CD8-positive, alpha-beta memory T cell (primary cell): ENCODE measurements at regions not wholly inside any gene's neighbourhood (a gene's known extent, or its start where the extent isn't known, plus 50 kb on each side); places are given as distances from the start of the nearest gene placed in this dataset.

Experiments
- CTCF ChIA-PET: fragments of 350-600 bp; sonication (Branson Sonifier 250); formaldehyde crosslinking; loops from one replicate; lab custom pipeline; 2021; ENCODE audit warnings: antibody characterized with exemption; lab: Charles Lee
- POLR2A ChIA-PET: fragments of 350-600 bp; sonication (Branson Sonifier 250); formaldehyde crosslinking; loops from one replicate; lab custom pipeline; 2021; ENCODE audit warnings: antibody characterized with exemption; lab: Charles Lee
- DNase-seq, 5 donors: peaks; one replicate each; pipeline versions ENCODE4 v3.0.0 to v3.0.0-alpha.2; 2020 to 2022; ENCODE audit warnings: mixed read lengths in 1 of 5
- H3K27ac ChIP-seq: one replicate; pipeline ENCODE4 v1.7.0; 2013; ENCODE audit warnings: low read depth, mild to moderate bottlenecking, low read length, moderate library complexity
- H3K27me3 ChIP-seq: 2 replicates; pipeline ENCODE4 v1.7.0; 2013; ENCODE audit warnings: low read length, mild to moderate bottlenecking; ENCODE audit not compliant: insufficient read depth, poor library complexity, severe bottlenecking
- H3K36me3 ChIP-seq: 2 replicates; pipeline ENCODE4 v1.7.0; 2013; ENCODE audit warnings: mild to moderate bottlenecking, low read length, moderate library complexity; ENCODE audit not compliant: insufficient read depth
- H3K4me1 ChIP-seq: 2 replicates; pipeline ENCODE4 v1.7.0; 2013; ENCODE audit warnings: mild to moderate bottlenecking, low read length, moderate library complexity; ENCODE audit not compliant: insufficient read depth
- H3K4me3 ChIP-seq: 2 replicates; pipeline ENCODE4 v1.7.0; 2013; ENCODE audit warnings: mild to moderate bottlenecking, low read length
- H3K9me3 ChIP-seq: 2 replicates; pipeline ENCODE4 v1.7.0; 2013; ENCODE audit warnings: mild to moderate bottlenecking, low read length
- H3K27ac Mint-ChIP-seq, 8 donors: one replicate each; pipeline ENCODE4 v1.8.0; 2020 to 2021; ENCODE audit warnings: mixed read lengths in 8 of 8, mild to moderate bottlenecking in 6 of 8, inconsistent platforms in 3 of 8, moderate library complexity in 3 of 8
- H3K27me3 Mint-ChIP-seq, 2 donors: one replicate each; pipeline ENCODE4 v1.8.0; 2020 to 2021; ENCODE audit warnings: mixed read lengths in 2 of 2, mild to moderate bottlenecking in 1 of 2, moderate library complexity in 1 of 2
- H3K36me3 Mint-ChIP-seq, 3 donors: one replicate each; pipeline ENCODE4 v1.8.0; 2020 to 2021; ENCODE audit warnings: mixed read lengths in 3 of 3, inconsistent platforms in 1 of 3, mild to moderate bottlenecking in 1 of 3
- H3K4me1 Mint-ChIP-seq, 3 donors: one replicate each; pipeline ENCODE4 v1.8.0; 2020 to 2021; ENCODE audit warnings: mixed read lengths in 3 of 3, inconsistent platforms in 1 of 3, mild to moderate bottlenecking in 1 of 3
- H3K4me3 Mint-ChIP-seq, 7 donors: one replicate each; pipeline ENCODE4 v1.8.0; 2020 to 2021; ENCODE audit warnings: mixed read lengths in 7 of 7, mild to moderate bottlenecking in 6 of 7, moderate library complexity in 4 of 7, inconsistent platforms in 2 of 7
- H3K9me3 Mint-ChIP-seq, 5 donors: one replicate each; pipeline ENCODE4 v1.8.0; 2020 to 2022; ENCODE audit warnings: mixed read lengths in 5 of 5, mild to moderate bottlenecking in 3 of 5, moderate library complexity in 2 of 5, inconsistent platforms in 1 of 5

GRCh38 chr6:111988926-111989325 lies 65.0 kb upstream of the CCN6 start:
- H3K4me3 ChIP-seq = peak overlapping the region; percentile 16
- ChIA-PET POLR2A (no interaction called here), CTCF (interaction anchor here (1.6 kb wide), 1 partner anchor 225 kb away, joined by 6 read pairs; no protein-coding TSS in a partner anchor)
- H3K27ac Mint-ChIP-seq = peak overlapping the region in 7 of 8 donors; percentile 81 to 99 (median 90)
- H3K9me3 Mint-ChIP-seq = no peaks in the 10 kb centered on the region
- H3K36me3 Mint-ChIP-seq = peaks cover 0 to 2% (median 0%) of the 10 kb centered on the region in 3 donors
- no peaks in the 10 kb centered on the region for H3K9me3 ChIP-seq
- peaks cover 91% of the 10 kb centered on the region for H3K4me1 ChIP-seq
- H3K27me3 ChIP-seq = no peaks in the 10 kb centered on the region
- peaks cover 73 to 92% (median 75%) of the 10 kb centered on the region in 3 donors for H3K4me1 Mint-ChIP-seq
- H3K27me3 Mint-ChIP-seq = no peaks in the 10 kb centered on the region
- H3K4me3 Mint-ChIP-seq = peak overlapping the region in 2 of 7 donors; percentile 16 to 60
- H3K27ac ChIP-seq = no peak overlapping the region
- DNase-seq = no peak
- H3K36me3 ChIP-seq = no peaks in the 10 kb centered on the region

- ChIA-PET POLR2A (interaction anchor here (0.8 to 0.9 kb wide), 2 partner anchors 40 to 120 kb away, joined by 3 to 4 read pairs; no protein-coding TSS in a partner anchor), CTCF (interaction anchor here (1.1 to 1.6 kb wide), 5 partner anchors 16 to 280 kb away, joined by 3 to 8 read pairs (median 4); partner anchors contain the start of gene FYN)
- H3K4me1 ChIP-seq = peaks cover 92% of the 10 kb centered on the region
- no peaks in the 10 kb centered on the region for H3K9me3 ChIP-seq
- DNase-seq = peak in 2 of 5 donors; percentile 39 to 58
- peaks cover 74 to 89% (median 78%) of the 10 kb centered on the region in 3 donors for H3K4me1 Mint-ChIP-seq
- H3K27me3 Mint-ChIP-seq = no peaks in the 10 kb centered on the region
- H3K4me3 ChIP-seq = peak overlapping the region; percentile 16
- no peaks in the 10 kb centered on the region for H3K36me3 ChIP-seq
- H3K4me3 Mint-ChIP-seq = peak overlapping the region in 6 of 7 donors; percentile 27 to 61 (median 40)
- H3K27ac Mint-ChIP-seq = peak overlapping the region; percentile 68 to 99 (median 88)
- no peaks in the 10 kb centered on the region for H3K9me3 Mint-ChIP-seq
- H3K36me3 Mint-ChIP-seq = no peaks in the 10 kb centered on the region
- no peaks in the 10 kb centered on the region for H3K27me3 ChIP-seq
- no peak overlapping the region for H3K27ac ChIP-seq
Observed at GRCh38 chr6:111989743-111990142, 64.2 kb upstream of the CCN6 start.

GRCh38 chr6:111990214-111990613 lies 63.7 kb upstream of the CCN6 start:
- peak in 1 of 5 donors; percentile 2 for DNase-seq
- Mint-ChIP-seq H3K4me3 (peak overlapping the region in 6 of 7 donors; percentile 27 to 61 (median 40)), H3K9me3 (no peaks in the 10 kb centered on the region), H3K4me1 (peaks cover 70 to 84% (median 76%) of the 10 kb centered on the region in 3 donors), H3K36me3 (no peaks in the 10 kb centered on the region), H3K27ac (peak overlapping the region; percentile 68 to 99 (median 88)), H3K27me3 (no peaks in the 10 kb centered on the region)
- H3K4me3 ChIP-seq = no peak overlapping the region
- ChIA-PET CTCF (interaction anchor here (1.1 to 1.6 kb wide), 5 partner anchors 16 to 280 kb away, joined by 3 to 8 read pairs (median 4); partner anchors contain the start of gene FYN), POLR2A (interaction anchor here (0.8 to 0.9 kb wide), 2 partner anchors 40 to 120 kb away, joined by 3 to 4 read pairs; no protein-coding TSS in a partner anchor)
- H3K4me1 ChIP-seq = peaks cover 88% of the 10 kb centered on the region
- no peaks in the 10 kb centered on the region for H3K27me3 ChIP-seq
- peak overlapping the region; percentile 32 for H3K27ac ChIP-seq
- H3K36me3 ChIP-seq = no peaks in the 10 kb centered on the region
- no peaks in the 10 kb centered on the region for H3K9me3 ChIP-seq

DNA sequence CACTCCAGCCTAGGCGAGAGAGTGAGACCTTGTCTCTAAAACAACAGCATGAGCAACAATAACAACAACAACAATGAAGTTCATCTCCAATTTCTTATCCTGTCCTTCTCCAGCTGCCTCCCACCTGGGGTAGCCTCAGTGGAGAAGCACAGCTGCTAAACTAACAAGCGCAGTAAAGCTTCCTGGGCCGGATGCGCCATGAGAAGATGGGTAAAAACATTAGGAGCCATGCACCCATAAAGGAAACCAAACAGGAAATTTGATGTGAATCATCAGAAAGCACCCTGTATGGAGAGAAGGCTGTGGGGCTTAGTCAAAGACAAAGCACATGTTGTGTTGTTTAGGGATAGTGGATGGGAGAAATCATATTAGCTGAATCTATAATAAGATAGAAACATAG lies 61.1 kb upstream of the CCN6 start:
- Mint-ChIP-seq H3K27me3 (peaks cover 0 to 2% of the 10 kb centered on the region in 2 donors), H3K4me1 (peaks cover 70 to 81% (median 80%) of the 10 kb centered on the region in 3 donors), H3K36me3 (no peaks in the 10 kb centered on the region), H3K27ac (peak overlapping the region; percentile 49 to 91 (median 76)), H3K4me3 (peak overlapping the region in 6 of 7 donors; percentile 16 to 72 (median 58)), H3K9me3 (no peaks in the 10 kb centered on the region)
- peaks cover 83% of the 10 kb centered on the region for H3K4me1 ChIP-seq
- H3K9me3 ChIP-seq = no peaks in the 10 kb centered on the region
- POLR2A ChIA-PET = interaction anchor here (0.7 to 0.8 kb wide), 2 partner anchors 189 to 296 kb away, joined by 3 to 4 read pairs; no protein-coding TSS in a partner anchor
- H3K27me3 ChIP-seq = no peaks in the 10 kb centered on the region
- no peak overlapping the region for H3K27ac ChIP-seq
- CTCF ChIA-PET = interaction anchor here (0.6 to 3.8 kb wide), 11 partner anchors 19 to 734 kb away, joined by 3 to 18 read pairs (median 5); a partner anchor contains a TSS
- H3K4me3 ChIP-seq = peak overlapping the region; percentile 27
- no peaks in the 10 kb centered on the region for H3K36me3 ChIP-seq
- DNase-seq = peak; percentile 31 to 61 (median 35)

- DNase-seq = no peak
- POLR2A ChIA-PET = interaction anchor here (1.2 kb wide), 1 partner anchor 182 kb away, joined by 3 read pairs; no protein-coding TSS in a partner anchor
- Mint-ChIP-seq H3K27me3 (peaks cover 0 to 2% of the 10 kb centered on the region in 2 donors), H3K36me3 (no peaks in the 10 kb centered on the region), H3K9me3 (no peaks in the 10 kb centered on the region), H3K4me1 (peaks cover 66 to 80% (median 76%) of the 10 kb centered on the region in 3 donors), H3K27ac (peak overlapping the region; percentile 49 to 91 (median 76)), H3K4me3 (peak overlapping the region in 4 of 7 donors; percentile 16 to 68 (median 58))
- CTCF ChIA-PET = interaction anchor here (0.6 to 3.8 kb wide), 8 partner anchors 20 to 643 kb away, joined by 3 to 18 read pairs (median 5); no protein-coding TSS in a partner anchor
- Histone ChIP-seq H3K36me3 (no peaks in the 10 kb centered on the region), H3K4me3 (peak overlapping the region; percentile 27), H3K27ac (no peak overlapping the region), H3K9me3 (no peaks in the 10 kb centered on the region), H3K4me1 (peaks cover 78% of the 10 kb centered on the region), H3K27me3 (no peaks in the 10 kb centered on the region)
Observed at GRCh38 chr6:111993342-111993741, 60.6 kb upstream of the CCN6 start.

- Mint-ChIP-seq H3K9me3 (no peaks in the 10 kb centered on the region), H3K4me1 (peaks cover 52 to 65% (median 61%) of the 10 kb centered on the region in 3 donors), H3K36me3 (no peaks in the 10 kb centered on the region), H3K27ac (peak overlapping the region in 1 of 8 donors; percentile 83), H3K4me3 (no peak overlapping the region), H3K27me3 (peaks cover 0 to 2% of the 10 kb centered on the region in 2 donors)
- H3K27ac ChIP-seq = no peak overlapping the region
- H3K36me3 ChIP-seq = no peaks in the 10 kb centered on the region
- CTCF ChIA-PET = interaction anchor here (2.1 to 6.4 kb wide), 3 partner anchors 225 to 285 kb away, joined by 5 to 37 read pairs (median 18); no protein-coding TSS in a partner anchor
- no peaks in the 10 kb centered on the region for H3K9me3 ChIP-seq
- DNase-seq = no peak
- peaks cover 64% of the 10 kb centered on the region for H3K4me1 ChIP-seq
- H3K27me3 ChIP-seq = no peaks in the 10 kb centered on the region
- no peak overlapping the region for H3K4me3 ChIP-seq
- POLR2A ChIA-PET = no interaction called here
Observed at GRCh38 chr6:111994791-111995190, 59.1 kb upstream of the CCN6 start.

DNA sequence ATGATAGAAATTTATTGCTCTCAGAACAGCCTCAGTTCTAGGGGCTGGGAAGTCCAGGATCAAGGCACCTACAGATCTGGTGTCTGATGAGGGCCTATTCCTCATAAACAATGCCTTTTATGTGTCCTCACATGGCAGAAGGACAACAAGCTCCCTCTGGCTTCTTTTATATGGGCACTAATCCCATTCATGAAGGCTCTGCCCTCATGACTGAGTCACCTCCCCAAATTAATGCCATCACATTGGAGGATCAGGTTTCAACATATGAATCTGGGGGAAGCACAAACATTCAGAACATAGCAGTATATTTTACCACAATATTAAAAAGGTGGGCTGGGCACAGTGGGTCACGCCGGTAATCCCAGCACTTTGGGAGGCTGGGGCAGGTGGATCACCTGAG lies 58.5 kb upstream of the CCN6 start:
- peaks cover 57% of the 10 kb centered on the region for H3K4me1 ChIP-seq
- no peaks in the 10 kb centered on the region for H3K9me3 Mint-ChIP-seq
- H3K4me3 Mint-ChIP-seq = no peak overlapping the region
- no peak for DNase-seq
- CTCF ChIA-PET = interaction anchor here (1.2 to 6.4 kb wide), 3 partner anchors 151 to 286 kb away, joined by 5 to 37 read pairs (median 7); no protein-coding TSS in a partner anchor
- no peaks in the 10 kb centered on the region for H3K36me3 Mint-ChIP-seq
- H3K27ac ChIP-seq = no peak overlapping the region
- H3K36me3 ChIP-seq = no peaks in the 10 kb centered on the region
- H3K4me1 Mint-ChIP-seq = peaks cover 46 to 59% (median 55%) of the 10 kb centered on the region in 3 donors
- no peaks in the 10 kb centered on the region for H3K9me3 ChIP-seq
- no peaks in the 10 kb centered on the region for H3K27me3 ChIP-seq
- peaks cover 0 to 2% of the 10 kb centered on the region in 2 donors for H3K27me3 Mint-ChIP-seq
- H3K27ac Mint-ChIP-seq = peak overlapping the region in 1 of 8 donors; percentile 9
- H3K4me3 ChIP-seq = no peak overlapping the region
- POLR2A ChIA-PET = no interaction called here
